ENCODE measurements at regions not wholly inside any gene's neighbourhood (a gene's known extent, or its start where the extent isn't known, plus 50 kb on each side); places are given as distances from the start of the nearest gene placed in this dataset.

DNA sequence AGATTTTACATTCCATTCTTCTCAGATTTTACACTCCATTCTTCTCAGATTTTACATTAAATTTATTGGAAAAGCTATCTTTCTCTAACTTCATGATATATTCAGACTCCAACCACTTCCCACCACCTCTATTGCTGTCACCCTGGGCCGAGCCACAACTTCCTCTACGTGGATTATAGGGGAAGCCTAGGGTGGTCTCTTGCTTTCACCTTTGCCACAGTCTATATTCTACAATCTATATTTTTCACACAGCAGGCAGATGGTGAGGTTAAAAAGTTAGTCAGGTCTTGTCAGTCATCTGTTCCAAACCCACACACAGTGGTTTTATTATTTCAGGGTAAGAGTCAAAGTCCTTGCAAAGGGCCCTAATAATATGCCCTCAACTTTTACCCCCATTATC is 370.8 kb upstream of the SUCLG2 start:
- TF ChIP-seq, protein P1, sequence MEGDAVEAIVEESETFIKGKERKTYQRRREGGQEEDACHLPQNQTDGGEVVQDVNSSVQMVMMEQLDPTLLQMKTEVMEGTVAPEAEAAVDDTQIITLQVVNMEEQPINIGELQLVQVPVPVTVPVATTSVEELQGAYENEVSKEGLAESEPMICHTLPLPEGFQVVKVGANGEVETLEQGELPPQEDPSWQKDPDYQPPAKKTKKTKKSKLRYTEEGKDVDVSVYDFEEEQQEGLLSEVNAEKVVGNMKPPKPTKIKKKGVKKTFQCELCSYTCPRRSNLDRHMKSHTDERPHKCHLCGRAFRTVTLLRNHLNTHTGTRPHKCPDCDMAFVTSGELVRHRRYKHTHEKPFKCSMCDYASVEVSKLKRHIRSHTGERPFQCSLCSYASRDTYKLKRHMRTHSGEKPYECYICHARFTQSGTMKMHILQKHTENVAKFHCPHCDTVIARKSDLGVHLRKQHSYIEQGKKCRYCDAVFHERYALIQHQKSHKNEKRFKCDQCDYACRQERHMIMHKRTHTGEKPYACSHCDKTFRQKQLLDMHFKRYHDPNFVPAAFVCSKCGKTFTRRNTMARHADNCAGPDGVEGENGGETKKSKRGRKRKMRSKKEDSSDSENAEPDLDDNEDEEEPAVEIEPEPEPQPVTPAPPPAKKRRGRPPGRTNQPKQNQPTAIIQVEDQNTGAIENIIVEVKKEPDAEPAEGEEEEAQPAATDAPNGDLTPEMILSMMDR (IDR thresholded peaks at IDR 0.05), result no peak
- TF ChIP-seq POLR2A (IDR thresholded peaks at IDR 0.05), result no peak

Data from Peyer's patch (tissue), 4 donors.